ENCODE measurements at regions not wholly inside any gene's neighbourhood (a gene's known extent, or its start where the extent isn't known, plus 50 kb on each side); places are given as distances from the start of the nearest gene placed in this dataset.

DNA sequence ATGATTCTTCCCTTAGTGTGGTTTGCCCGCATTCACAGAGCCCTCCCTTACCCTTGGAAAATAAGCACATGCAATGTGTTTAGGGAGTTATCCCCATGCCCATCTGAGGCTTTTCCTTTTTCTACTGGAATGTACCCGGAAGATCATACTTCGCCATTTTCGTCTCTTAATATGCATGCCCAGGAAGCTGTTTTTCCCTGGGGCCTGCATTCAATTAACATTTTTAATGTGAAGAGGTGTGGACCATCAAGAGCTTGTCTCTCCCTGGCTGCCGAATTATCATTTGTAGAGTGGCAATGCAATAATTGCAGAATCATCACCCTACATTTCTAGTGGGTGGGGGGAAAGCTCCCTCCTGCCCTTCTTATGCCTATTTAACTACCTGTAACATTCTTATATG, 976.3 kb downstream of the DIPK2A start:
- TF ChIP-seq, protein P1, sequence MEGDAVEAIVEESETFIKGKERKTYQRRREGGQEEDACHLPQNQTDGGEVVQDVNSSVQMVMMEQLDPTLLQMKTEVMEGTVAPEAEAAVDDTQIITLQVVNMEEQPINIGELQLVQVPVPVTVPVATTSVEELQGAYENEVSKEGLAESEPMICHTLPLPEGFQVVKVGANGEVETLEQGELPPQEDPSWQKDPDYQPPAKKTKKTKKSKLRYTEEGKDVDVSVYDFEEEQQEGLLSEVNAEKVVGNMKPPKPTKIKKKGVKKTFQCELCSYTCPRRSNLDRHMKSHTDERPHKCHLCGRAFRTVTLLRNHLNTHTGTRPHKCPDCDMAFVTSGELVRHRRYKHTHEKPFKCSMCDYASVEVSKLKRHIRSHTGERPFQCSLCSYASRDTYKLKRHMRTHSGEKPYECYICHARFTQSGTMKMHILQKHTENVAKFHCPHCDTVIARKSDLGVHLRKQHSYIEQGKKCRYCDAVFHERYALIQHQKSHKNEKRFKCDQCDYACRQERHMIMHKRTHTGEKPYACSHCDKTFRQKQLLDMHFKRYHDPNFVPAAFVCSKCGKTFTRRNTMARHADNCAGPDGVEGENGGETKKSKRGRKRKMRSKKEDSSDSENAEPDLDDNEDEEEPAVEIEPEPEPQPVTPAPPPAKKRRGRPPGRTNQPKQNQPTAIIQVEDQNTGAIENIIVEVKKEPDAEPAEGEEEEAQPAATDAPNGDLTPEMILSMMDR (IDR thresholded peaks at IDR 0.05), result no peak
- TF ChIP-seq POLR2A (IDR thresholded peaks at IDR 0.05) (no peak), POLR2AphosphoS5 (IDR thresholded peaks at IDR 0.05) (no peak)

Data from breast epithelium (tissue), 3 donors.